SK-N-SH (cell line): ENCODE measurements at regions not wholly inside any gene's neighbourhood (a gene's known extent, or its start where the extent isn't known, plus 50 kb on each side); places are given as distances from the start of the nearest gene placed in this dataset.
"Not testable (repeated sequence)": the region's sequence is repeated elsewhere in the genome, so short reads cannot be mapped to it uniquely, and the experiment has no call there.

Source experiments
- FOXM1 ChIP-seq: IDR thresholded peaks from 2 replicates; pipeline ENCODE4 v1.4.0; 2012; ENCODE audit warnings: low read depth, mild to moderate bottlenecking
- RCOR1 ChIP-seq: fragments of 150-350 bp; IDR thresholded peaks from 2 replicates; pipeline ENCODE4 v1.6.1; 2017; ENCODE audit warnings: antibody characterized with exemption, low read length
- TF ChIP-seq, protein P1 (sequence below): fragments of 200-600 bp; sonication (generic); IDR thresholded peaks from 2 replicates; pipeline ENCODE4 v1.6.1; 2017; ENCODE audit warnings: antibody characterized with exemption, mild to moderate bottlenecking, moderate library complexity
- TF ChIP-seq, protein P2 (sequence below): fragments of 150-350 bp; IDR thresholded peaks from 2 replicates; pipeline ENCODE4 v1.6.1; 2017; ENCODE audit warnings: antibody characterized with exemption, low read length, low read depth, borderline replicate concordance

DNA sequence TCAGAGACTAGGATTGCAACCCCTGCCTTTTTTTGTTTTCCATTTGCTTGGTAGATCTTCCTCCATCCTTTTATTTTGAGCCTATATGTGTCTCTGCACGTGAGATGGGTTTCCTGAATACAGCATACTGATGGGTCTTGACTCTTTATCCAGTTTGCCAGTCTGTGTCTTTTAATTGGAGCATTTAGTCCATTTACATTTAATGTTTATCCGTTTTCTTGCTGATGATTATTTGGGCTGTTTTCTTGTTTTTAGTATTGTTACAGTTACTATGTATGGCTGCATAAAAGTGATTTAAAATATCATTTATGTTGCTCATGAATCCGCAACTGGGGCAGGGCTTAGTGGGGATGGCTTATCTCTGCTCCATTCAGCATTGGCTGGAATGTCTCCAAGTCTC lies 228.2 kb upstream of the RPS23 start:
- TF ChIP-seq, protein P1, sequence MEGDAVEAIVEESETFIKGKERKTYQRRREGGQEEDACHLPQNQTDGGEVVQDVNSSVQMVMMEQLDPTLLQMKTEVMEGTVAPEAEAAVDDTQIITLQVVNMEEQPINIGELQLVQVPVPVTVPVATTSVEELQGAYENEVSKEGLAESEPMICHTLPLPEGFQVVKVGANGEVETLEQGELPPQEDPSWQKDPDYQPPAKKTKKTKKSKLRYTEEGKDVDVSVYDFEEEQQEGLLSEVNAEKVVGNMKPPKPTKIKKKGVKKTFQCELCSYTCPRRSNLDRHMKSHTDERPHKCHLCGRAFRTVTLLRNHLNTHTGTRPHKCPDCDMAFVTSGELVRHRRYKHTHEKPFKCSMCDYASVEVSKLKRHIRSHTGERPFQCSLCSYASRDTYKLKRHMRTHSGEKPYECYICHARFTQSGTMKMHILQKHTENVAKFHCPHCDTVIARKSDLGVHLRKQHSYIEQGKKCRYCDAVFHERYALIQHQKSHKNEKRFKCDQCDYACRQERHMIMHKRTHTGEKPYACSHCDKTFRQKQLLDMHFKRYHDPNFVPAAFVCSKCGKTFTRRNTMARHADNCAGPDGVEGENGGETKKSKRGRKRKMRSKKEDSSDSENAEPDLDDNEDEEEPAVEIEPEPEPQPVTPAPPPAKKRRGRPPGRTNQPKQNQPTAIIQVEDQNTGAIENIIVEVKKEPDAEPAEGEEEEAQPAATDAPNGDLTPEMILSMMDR, result not testable (repeated sequence)
- TF ChIP-seq FOXM1, RCOR1: not testable (repeated sequence)
- TF ChIP-seq, protein P2, sequence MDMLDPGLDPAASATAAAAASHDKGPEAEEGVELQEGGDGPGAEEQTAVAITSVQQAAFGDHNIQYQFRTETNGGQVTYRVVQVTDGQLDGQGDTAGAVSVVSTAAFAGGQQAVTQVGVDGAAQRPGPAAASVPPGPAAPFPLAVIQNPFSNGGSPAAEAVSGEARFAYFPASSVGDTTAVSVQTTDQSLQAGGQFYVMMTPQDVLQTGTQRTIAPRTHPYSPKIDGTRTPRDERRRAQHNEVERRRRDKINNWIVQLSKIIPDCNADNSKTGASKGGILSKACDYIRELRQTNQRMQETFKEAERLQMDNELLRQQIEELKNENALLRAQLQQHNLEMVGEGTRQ, result not testable (repeated sequence)
